ENCODE measurements at regions not wholly inside any gene's neighbourhood (a gene's known extent, or its start where the extent isn't known, plus 50 kb on each side); places are given as distances from the start of the nearest gene placed in this dataset.
"Not testable (repeated sequence)": the region's sequence is repeated elsewhere in the genome, so short reads cannot be mapped to it uniquely, and the experiment has no call there.

DNA sequence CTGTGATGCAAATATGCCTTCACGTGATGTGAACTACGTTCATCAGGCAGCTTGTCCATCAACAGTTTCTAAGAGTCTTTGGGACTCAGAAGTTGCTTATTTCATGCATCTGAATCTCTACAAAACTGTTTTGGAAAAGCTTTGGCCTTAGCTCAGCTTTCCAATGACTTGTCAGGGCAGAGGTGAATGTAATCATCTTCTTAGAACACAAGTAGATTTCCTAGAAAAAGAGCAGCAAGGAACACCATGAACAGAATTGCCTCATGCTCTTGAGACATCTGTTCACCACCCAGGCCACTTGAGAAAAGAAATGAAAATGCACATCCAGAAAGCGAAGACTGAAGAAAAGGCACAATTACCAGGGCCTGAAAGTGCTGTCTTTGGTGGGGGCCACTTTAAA, 105.8 kb upstream of the PDHA1 start:
- H3K27me3 ChIP-seq (replicated peaks), result no peaks in the 10 kb centered on the region
- in situ Hi-C loops (cut with HindIII; ENCODE audit: low pct_ligation_motif_present, low sequenced_read_pairs), result no loop called here
- TF ChIP-seq CTCF (IDR thresholded peaks at IDR 0.05; ENCODE audit: low read depth, low read length, missing control alignments), result no peak
- H3K36me3 ChIP-seq (replicated peaks), result no peaks in the 10 kb centered on the region
- no peak for DNase-seq
- H3K4me3 ChIP-seq (ENCODE audit: low read depth, low read length), result no peak overlapping the region
- no peak overlapping the region for H3K27ac ChIP-seq

DNA sequence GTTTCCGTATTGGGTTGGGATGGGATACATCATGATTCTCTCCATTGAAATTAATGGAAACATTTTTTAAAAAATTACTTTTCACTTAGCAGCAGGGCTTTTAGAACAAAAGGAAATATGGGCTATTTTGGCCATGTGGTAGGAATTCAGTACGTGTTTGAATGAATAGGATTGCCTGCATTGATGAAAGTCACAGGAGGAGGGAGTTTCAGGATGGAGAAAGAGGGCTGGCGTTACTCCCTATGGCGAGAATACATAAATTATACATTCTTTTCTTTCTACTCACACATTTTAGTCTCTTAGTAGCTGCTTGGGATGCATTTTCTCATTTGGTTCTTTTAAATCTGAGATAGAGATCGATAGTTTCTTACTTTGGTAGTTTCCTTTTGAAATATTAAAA, 100.3 kb upstream of the PDHA1 start:
- DNase-seq, result no peak
- in situ Hi-C loops (cut with HindIII; ENCODE audit: low pct_ligation_motif_present, low sequenced_read_pairs), result no loop called here
- no peak for TF ChIP-seq CTCF (IDR thresholded peaks at IDR 0.05; ENCODE audit: low read depth, low read length, missing control alignments)
- Histone ChIP-seq H3K27ac (no peak overlapping the region), H3K36me3 (replicated peaks) (no peaks in the 10 kb centered on the region), H3K27me3 (replicated peaks) (no peaks in the 10 kb centered on the region), H3K4me3 (ENCODE audit: low read depth, low read length) (no peak overlapping the region)

GRCh38 chrX:19244921-19245320, 98.8 kb upstream of the PDHA1 start:
- in situ Hi-C loops (cut with HindIII; ENCODE audit: low pct_ligation_motif_present, low sequenced_read_pairs); DNase-seq; H3K36me3 ChIP-seq (replicated peaks); H3K4me3 ChIP-seq (ENCODE audit: low read depth, low read length); H3K27me3 ChIP-seq (replicated peaks); H3K27ac ChIP-seq: not testable (repeated sequence)

DNA sequence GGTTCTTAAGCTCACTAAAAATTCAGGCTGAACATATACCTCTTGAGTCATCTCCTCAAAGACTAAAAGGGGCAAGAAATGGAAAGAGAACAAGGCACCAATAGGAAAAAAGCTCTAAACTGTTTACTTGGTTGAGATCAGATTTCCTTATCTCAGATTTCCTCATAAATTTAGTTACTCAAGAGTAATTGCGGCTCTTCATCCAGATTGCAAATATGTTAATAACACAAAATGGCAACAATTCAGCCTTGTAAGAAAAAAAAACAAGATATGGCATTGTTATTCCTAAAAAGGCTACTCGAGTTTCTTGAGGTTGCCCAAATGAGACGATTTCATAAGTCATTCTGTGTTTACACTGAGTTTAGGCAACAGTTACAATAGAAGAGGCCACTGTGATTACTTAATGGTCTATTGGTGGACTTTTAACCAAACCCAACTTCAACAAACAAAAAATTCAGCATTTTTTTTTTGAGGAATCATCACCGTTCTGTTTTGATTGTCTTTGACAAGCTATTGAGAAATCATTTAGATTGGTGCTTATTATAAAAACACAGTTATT, 97.9 kb upstream of the PDHA1 start:
- no peak for TF ChIP-seq CTCF (IDR thresholded peaks at IDR 0.05; ENCODE audit: low read depth, low read length, missing control alignments)
- no peak overlapping the region for H3K4me3 ChIP-seq (ENCODE audit: low read depth, low read length)
- in situ Hi-C loops (cut with HindIII; ENCODE audit: low pct_ligation_motif_present, low sequenced_read_pairs), result no loop called here
- no peaks in the 10 kb centered on the region for H3K27me3 ChIP-seq (replicated peaks)
- H3K36me3 ChIP-seq (replicated peaks), result no peaks in the 10 kb centered on the region
- H3K27ac ChIP-seq, result no peak overlapping the region
- DNase-seq, result no peak

- DNase-seq, result no peak
- Histone ChIP-seq H3K4me3 (ENCODE audit: low read depth, low read length) (no peak overlapping the region), H3K27ac (no peak overlapping the region), H3K36me3 (replicated peaks) (no peaks in the 10 kb centered on the region), H3K27me3 (replicated peaks) (no peaks in the 10 kb centered on the region)
- in situ Hi-C loops (cut with HindIII; ENCODE audit: low pct_ligation_motif_present, low sequenced_read_pairs), result no loop called here
- no peak for TF ChIP-seq CTCF (IDR thresholded peaks at IDR 0.05; ENCODE audit: low read depth, low read length, missing control alignments)
Observed at GRCh38 chrX:19256986-19257385, 86.7 kb upstream of the PDHA1 start.

DNA sequence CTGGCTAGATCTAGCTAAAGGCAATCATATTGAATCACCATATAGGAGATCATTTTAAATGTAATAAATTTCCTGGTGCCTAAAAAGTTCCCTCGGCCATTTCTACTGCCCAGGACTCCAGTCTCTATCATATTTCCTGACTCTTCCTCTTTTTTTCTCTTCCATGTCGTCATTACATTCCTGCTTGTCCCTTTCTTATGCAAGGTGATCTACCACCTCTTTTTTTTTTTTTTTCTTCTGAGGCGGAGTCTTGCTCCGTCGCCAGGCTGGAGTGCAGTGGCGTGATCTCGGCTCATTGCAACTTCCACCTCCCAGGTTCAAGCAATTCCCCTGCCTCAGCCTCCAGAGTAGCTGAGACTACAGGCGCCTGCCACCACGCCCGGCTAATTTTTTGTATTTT, 82.7 kb upstream of the PDHA1 start:
- not testable (repeated sequence) for DNase-seq

GRCh38 chrX:19270727-19271126, 73.0 kb upstream of the PDHA1 start:
- Histone ChIP-seq H3K27ac (no peak overlapping the region), H3K36me3 (replicated peaks) (no peaks in the 10 kb centered on the region), H3K4me3 (ENCODE audit: low read depth, low read length) (no peak overlapping the region), H3K27me3 (replicated peaks) (no peaks in the 10 kb centered on the region)
- no peak for TF ChIP-seq CTCF (IDR thresholded peaks at IDR 0.05; ENCODE audit: low read depth, low read length, missing control alignments)
- DNase-seq, result no peak
- in situ Hi-C loops (cut with HindIII; ENCODE audit: low pct_ligation_motif_present, low sequenced_read_pairs), result no loop called here

More for the DNA sequence above, 82.7 kb upstream of the PDHA1 start:
- in situ Hi-C loops (cut with HindIII; ENCODE audit: low pct_ligation_motif_present, low sequenced_read_pairs); H3K36me3 ChIP-seq (replicated peaks); H3K4me3 ChIP-seq (ENCODE audit: low read depth, low read length); H3K27me3 ChIP-seq (replicated peaks); H3K27ac ChIP-seq: not testable (repeated sequence)

Data from brain microvascular endothelial cell (primary cell).